ENCODE measurements at regions not wholly inside any gene's neighbourhood (a gene's known extent, or its start where the extent isn't known, plus 50 kb on each side); places are given as distances from the start of the nearest gene placed in this dataset.

GRCh38 chr10:85012305-85012704, 683.9 kb downstream of the CCSER2 start:
- H3K36me3 Mint-ChIP-seq (ENCODE audit: low read depth): no peaks in the 10 kb centered on the region
- no peaks in the 10 kb centered on the region for H3K9me3 Mint-ChIP-seq
- DNase-seq: no peak
- H3K4me1 Mint-ChIP-seq: peaks cover 33% of the 10 kb centered on the region
- H3K27me3 Mint-ChIP-seq (ENCODE audit: low read depth, poor library complexity): peaks cover 3% of the 10 kb centered on the region
- TF ChIP-seq CTCF (IDR thresholded peaks at IDR 0.05): no peak
- no peak overlapping the region for H3K27ac Mint-ChIP-seq
- H3K4me3 Mint-ChIP-seq: no peak overlapping the region

DNA sequence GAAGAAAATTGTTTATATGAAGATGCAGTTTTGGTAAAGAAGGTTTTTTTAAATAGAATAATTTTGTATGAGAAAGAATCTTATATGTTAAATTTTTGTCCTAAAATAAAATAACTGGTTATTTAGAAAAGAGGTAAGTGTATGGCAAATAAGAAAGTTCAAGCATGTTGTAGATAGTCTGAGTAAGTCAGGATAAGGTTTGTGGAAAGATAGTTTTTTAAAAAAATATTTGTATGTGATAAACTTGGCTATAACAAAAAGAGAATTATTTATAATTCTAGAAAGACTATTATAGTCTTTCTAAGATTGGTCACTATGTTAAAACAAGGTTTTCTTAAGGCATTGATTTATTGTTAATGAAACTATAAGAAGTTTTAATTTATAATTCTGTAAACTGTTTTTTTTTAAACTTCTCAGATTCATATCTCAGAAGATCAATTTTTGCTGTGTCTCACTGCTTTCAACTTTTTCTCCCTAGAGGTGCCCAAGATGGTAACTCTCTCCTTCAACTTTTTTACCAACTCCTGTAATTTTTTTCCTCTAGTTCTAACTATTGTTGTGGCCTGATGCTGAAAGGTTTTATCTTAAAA, 698.6 kb downstream of the CCSER2 start:
- no peaks in the 10 kb centered on the region for H3K27me3 Mint-ChIP-seq (ENCODE audit: low read depth, poor library complexity)
- peaks cover 13% of the 10 kb centered on the region for H3K36me3 Mint-ChIP-seq (ENCODE audit: low read depth)
- no peak for DNase-seq
- H3K27ac Mint-ChIP-seq: no peak overlapping the region
- H3K9me3 Mint-ChIP-seq: peaks cover 70% of the 10 kb centered on the region
- TF ChIP-seq CTCF (IDR thresholded peaks at IDR 0.05): no peak
- H3K4me1 Mint-ChIP-seq: peaks cover 18% of the 10 kb centered on the region
- no peak overlapping the region for H3K4me3 Mint-ChIP-seq

DNA sequence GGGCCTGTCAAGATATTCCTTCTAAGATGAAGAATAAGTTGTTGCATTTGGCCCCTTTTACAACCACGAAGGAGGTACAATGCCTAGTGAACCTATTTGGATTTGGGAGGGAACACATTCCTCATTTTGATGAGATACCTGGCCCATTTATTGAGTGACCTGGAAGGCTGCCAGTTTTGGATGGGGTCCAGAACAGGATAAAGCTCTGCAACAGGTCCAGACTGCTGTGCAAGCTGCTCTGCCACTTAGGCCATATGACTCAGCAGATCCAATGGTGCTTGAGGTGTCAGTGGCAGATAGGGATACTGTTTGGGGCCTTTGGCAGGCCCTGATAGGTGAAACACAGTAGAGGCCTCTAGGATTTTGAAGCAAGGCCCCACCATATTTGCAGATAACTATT, 704.6 kb downstream of the CCSER2 start:
- H3K27me3 Mint-ChIP-seq (ENCODE audit: low read depth, poor library complexity): peaks cover 2% of the 10 kb centered on the region
- no peaks in the 10 kb centered on the region for H3K36me3 Mint-ChIP-seq (ENCODE audit: low read depth)
- no peak for TF ChIP-seq CTCF (IDR thresholded peaks at IDR 0.05)
- H3K4me3 Mint-ChIP-seq: no peak overlapping the region
- peaks cover 54% of the 10 kb centered on the region for H3K9me3 Mint-ChIP-seq
- H3K27ac Mint-ChIP-seq: no peak overlapping the region
- H3K4me1 Mint-ChIP-seq: no peaks in the 10 kb centered on the region
- no peak for DNase-seq

DNA sequence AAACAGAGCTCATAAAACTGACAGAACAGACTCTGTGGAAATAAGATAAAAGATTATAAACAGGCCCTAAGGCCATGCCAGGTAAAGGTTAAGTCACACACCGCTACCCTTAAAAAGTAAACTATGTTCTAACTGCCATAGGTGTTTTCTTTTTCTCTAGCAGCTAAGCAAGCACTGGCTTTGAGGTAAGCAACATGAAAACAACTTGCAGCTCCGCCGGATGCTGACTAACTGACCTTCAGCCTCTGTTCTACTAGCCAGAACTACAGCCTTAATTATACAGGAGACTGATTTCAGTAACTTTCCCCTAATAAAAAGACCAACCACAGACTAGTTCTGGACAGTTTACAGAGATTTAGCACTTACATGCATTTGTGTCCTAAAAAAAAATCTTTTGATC, 708.3 kb downstream of the CCSER2 start:
- H3K4me1 Mint-ChIP-seq: no peaks in the 10 kb centered on the region
- no peak overlapping the region for H3K4me3 Mint-ChIP-seq
- H3K36me3 Mint-ChIP-seq (ENCODE audit: low read depth): peaks cover 11% of the 10 kb centered on the region
- H3K9me3 Mint-ChIP-seq: peaks cover 47% of the 10 kb centered on the region
- no peak for TF ChIP-seq CTCF (IDR thresholded peaks at IDR 0.05)
- H3K27ac Mint-ChIP-seq: no peak overlapping the region
- H3K27me3 Mint-ChIP-seq (ENCODE audit: low read depth, poor library complexity): peaks cover 2% of the 10 kb centered on the region
- no peak for DNase-seq

DNA sequence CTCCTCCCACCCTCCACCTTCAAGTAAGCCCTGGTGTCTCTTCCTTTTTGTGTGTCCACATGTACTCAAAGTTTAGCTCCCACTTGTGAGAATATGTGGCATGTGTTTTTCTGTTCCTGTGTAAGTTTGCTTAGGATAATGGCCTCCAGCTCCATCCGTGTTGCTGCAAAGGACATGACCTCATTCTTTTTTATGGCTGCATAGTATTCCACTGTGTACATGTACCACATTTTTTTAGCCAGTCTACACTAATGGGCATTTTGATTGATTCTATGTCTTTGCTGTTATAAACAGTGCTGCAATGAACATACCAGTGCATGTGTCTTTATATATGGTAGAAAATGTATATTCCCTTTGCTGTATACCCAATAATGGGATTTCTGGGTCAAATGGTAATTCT, 710.9 kb downstream of the CCSER2 start:
- DNase-seq: no peak
- H3K4me1 Mint-ChIP-seq: peaks cover 14% of the 10 kb centered on the region
- H3K36me3 Mint-ChIP-seq (ENCODE audit: low read depth): peaks cover 11% of the 10 kb centered on the region
- no peak overlapping the region for H3K4me3 Mint-ChIP-seq
- H3K27me3 Mint-ChIP-seq (ENCODE audit: low read depth, poor library complexity): no peaks in the 10 kb centered on the region
- TF ChIP-seq CTCF (IDR thresholded peaks at IDR 0.05): no peak
- peaks cover 47% of the 10 kb centered on the region for H3K9me3 Mint-ChIP-seq
- H3K27ac Mint-ChIP-seq: no peak overlapping the region

DNA sequence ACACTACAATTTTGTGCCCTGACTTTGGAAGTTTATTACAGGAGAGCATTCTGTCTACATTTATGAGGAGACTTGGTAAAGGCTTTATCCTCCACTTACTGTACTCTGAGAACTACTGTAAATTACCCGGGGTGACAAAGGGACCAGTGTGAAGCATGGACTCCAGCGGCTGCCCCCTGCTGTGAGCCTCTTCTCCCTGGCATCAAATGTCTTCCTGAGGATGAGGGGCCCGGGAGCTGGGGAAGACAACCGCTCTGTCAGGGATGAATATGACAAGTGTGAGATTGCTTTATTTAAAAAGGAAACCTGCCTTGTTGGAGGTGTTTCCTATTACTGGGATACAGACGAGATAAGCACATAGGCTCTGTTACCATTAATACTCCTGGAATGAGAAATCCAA, 714.8 kb downstream of the CCSER2 start:
- peaks cover 38% of the 10 kb centered on the region for H3K9me3 Mint-ChIP-seq
- no peak for TF ChIP-seq CTCF (IDR thresholded peaks at IDR 0.05)
- DNase-seq: peak; percentile 6
- peaks cover 11% of the 10 kb centered on the region for H3K36me3 Mint-ChIP-seq (ENCODE audit: low read depth)
- no peak overlapping the region for H3K4me3 Mint-ChIP-seq
- no peak overlapping the region for H3K27ac Mint-ChIP-seq
- no peaks in the 10 kb centered on the region for H3K27me3 Mint-ChIP-seq (ENCODE audit: low read depth, poor library complexity)
- peaks cover 14% of the 10 kb centered on the region for H3K4me1 Mint-ChIP-seq
